ENCODE measurements at regions not wholly inside any gene's neighbourhood (a gene's known extent, or its start where the extent isn't known, plus 50 kb on each side); places are given as distances from the start of the nearest gene placed in this dataset.

DNA sequence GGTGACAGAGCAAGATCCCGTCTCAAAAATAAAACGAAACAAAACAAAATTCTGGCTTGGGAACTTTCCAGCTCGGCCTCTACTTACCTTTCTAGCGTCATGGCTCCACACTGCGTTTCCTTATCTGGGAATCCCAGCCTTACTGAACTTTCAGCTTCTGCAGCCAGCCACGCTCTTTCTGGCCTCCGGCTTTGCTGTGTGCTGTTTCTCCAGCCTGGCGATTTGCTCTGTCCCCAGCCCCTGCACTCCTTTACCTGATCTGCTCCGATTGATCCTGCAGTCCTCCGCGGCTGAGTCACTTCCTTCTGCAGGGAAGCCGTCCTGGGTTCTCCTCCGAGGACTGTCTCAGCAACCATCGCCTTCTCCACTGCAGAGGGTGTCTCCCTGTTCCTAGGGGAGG is 71.0 kb upstream of the FAM171A1 start:
- TF ChIP-seq FOXA1 (IDR thresholded peaks at IDR 0.05) (no peak), SUZ12 (IDR thresholded peaks at IDR 0.05) (no peak), SP1 (IDR thresholded peaks at IDR 0.05) (no peak)
